CD8-positive, alpha-beta memory T cell (primary cell): ENCODE measurements at regions not wholly inside any gene's neighbourhood (a gene's known extent, or its start where the extent isn't known, plus 50 kb on each side); places are given as distances from the start of the nearest gene placed in this dataset.
"Not testable (repeated sequence)": the region's sequence is repeated elsewhere in the genome, so short reads cannot be mapped to it uniquely, and the experiment has no call there.

Source experiments
- CTCF ChIA-PET: fragments of 350-600 bp; sonication (Branson Sonifier 250); formaldehyde crosslinking; loops from one replicate; lab custom pipeline; 2021; ENCODE audit warnings: antibody characterized with exemption; lab: Charles Lee
- POLR2A ChIA-PET: fragments of 350-600 bp; sonication (Branson Sonifier 250); formaldehyde crosslinking; loops from one replicate; lab custom pipeline; 2021; ENCODE audit warnings: antibody characterized with exemption; lab: Charles Lee
- DNase-seq, 5 donors: peaks; one replicate each; pipeline versions ENCODE4 v3.0.0 to v3.0.0-alpha.2; 2020 to 2022; ENCODE audit warnings: mixed read lengths in 1 of 5
- H3K27ac ChIP-seq: one replicate; pipeline ENCODE4 v1.7.0; 2013; ENCODE audit warnings: low read depth, mild to moderate bottlenecking, low read length, moderate library complexity
- H3K27me3 ChIP-seq: 2 replicates; pipeline ENCODE4 v1.7.0; 2013; ENCODE audit warnings: low read length, mild to moderate bottlenecking; ENCODE audit not compliant: insufficient read depth, poor library complexity, severe bottlenecking
- H3K36me3 ChIP-seq: 2 replicates; pipeline ENCODE4 v1.7.0; 2013; ENCODE audit warnings: mild to moderate bottlenecking, low read length, moderate library complexity; ENCODE audit not compliant: insufficient read depth
- H3K4me1 ChIP-seq: 2 replicates; pipeline ENCODE4 v1.7.0; 2013; ENCODE audit warnings: mild to moderate bottlenecking, low read length, moderate library complexity; ENCODE audit not compliant: insufficient read depth
- H3K4me3 ChIP-seq: 2 replicates; pipeline ENCODE4 v1.7.0; 2013; ENCODE audit warnings: mild to moderate bottlenecking, low read length
- H3K9me3 ChIP-seq: 2 replicates; pipeline ENCODE4 v1.7.0; 2013; ENCODE audit warnings: mild to moderate bottlenecking, low read length
- H3K27ac Mint-ChIP-seq, 8 donors: one replicate each; pipeline ENCODE4 v1.8.0; 2020 to 2021; ENCODE audit warnings: mixed read lengths in 8 of 8, mild to moderate bottlenecking in 6 of 8, inconsistent platforms in 3 of 8, moderate library complexity in 3 of 8
- H3K27me3 Mint-ChIP-seq, 2 donors: one replicate each; pipeline ENCODE4 v1.8.0; 2020 to 2021; ENCODE audit warnings: mixed read lengths in 2 of 2, mild to moderate bottlenecking in 1 of 2, moderate library complexity in 1 of 2
- H3K36me3 Mint-ChIP-seq, 3 donors: one replicate each; pipeline ENCODE4 v1.8.0; 2020 to 2021; ENCODE audit warnings: mixed read lengths in 3 of 3, inconsistent platforms in 1 of 3, mild to moderate bottlenecking in 1 of 3
- H3K4me1 Mint-ChIP-seq, 3 donors: one replicate each; pipeline ENCODE4 v1.8.0; 2020 to 2021; ENCODE audit warnings: mixed read lengths in 3 of 3, inconsistent platforms in 1 of 3, mild to moderate bottlenecking in 1 of 3
- H3K4me3 Mint-ChIP-seq, 7 donors: one replicate each; pipeline ENCODE4 v1.8.0; 2020 to 2021; ENCODE audit warnings: mixed read lengths in 7 of 7, mild to moderate bottlenecking in 6 of 7, moderate library complexity in 4 of 7, inconsistent platforms in 2 of 7
- H3K9me3 Mint-ChIP-seq, 5 donors: one replicate each; pipeline ENCODE4 v1.8.0; 2020 to 2022; ENCODE audit warnings: mixed read lengths in 5 of 5, mild to moderate bottlenecking in 3 of 5, moderate library complexity in 2 of 5, inconsistent platforms in 1 of 5

DNA sequence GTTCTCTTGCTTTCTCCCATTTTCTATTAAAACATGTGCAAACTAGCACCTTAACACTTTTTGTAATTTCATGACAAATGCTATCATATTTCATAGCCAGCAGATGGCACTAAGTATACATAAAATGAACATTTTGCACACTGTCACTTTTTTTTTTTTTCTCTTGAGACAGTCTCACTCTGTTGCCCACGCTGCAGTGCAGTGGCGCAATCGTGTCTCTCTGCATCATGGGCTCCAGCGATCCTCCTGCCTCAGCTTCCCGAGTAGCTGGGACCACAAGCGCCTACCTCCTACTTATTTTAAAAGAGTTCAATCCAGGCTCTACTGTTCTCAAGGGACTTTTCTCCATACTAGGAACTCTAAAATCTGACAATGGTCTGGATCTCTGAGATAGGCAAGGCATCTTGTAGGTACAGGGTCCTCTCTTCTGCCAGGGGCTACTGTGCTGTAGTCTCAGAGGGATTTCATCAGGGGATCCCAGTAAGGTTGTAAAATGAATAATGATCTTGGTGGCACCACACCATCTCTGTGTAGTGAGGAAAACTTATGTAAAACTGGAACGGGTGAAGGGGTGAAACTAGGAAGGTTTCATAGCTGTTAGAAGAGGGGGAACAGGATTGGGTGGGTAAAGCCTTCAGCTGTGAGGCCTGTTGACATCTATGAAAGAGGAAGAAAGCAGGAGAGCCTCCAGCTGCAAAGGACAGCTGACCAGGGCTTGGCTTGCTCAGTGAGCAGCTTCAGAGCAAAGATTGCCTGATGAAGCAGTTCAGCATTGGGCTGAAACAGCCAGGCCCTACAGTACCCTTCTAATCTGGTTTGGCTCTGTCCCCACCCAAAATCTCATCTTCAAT, 196.9 kb downstream of the AVL9 start:
- H3K4me1 ChIP-seq, H3K4me3 ChIP-seq, H3K9me3 Mint-ChIP-seq, H3K27ac ChIP-seq, H3K36me3 Mint-ChIP-seq, H3K9me3 ChIP-seq, CTCF ChIA-PET, H3K27me3 ChIP-seq, POLR2A ChIA-PET, H3K36me3 ChIP-seq: not testable (repeated sequence)
- Mint-ChIP-seq H3K4me1 (peaks cover 2 to 19% (median 10%) of the 10 kb centered on the region in 3 donors), H3K4me3 (peak overlapping the region in 3 of 7 donors; percentile 13 to 62 (median 51)), H3K27ac (peak overlapping the region in 2 of 8 donors; percentile 37 to 68), H3K27me3 (peaks cover 4 to 14% of the 10 kb centered on the region in 2 donors)
- DNase-seq: peak in 1 of 5 donors; percentile 18

DNA sequence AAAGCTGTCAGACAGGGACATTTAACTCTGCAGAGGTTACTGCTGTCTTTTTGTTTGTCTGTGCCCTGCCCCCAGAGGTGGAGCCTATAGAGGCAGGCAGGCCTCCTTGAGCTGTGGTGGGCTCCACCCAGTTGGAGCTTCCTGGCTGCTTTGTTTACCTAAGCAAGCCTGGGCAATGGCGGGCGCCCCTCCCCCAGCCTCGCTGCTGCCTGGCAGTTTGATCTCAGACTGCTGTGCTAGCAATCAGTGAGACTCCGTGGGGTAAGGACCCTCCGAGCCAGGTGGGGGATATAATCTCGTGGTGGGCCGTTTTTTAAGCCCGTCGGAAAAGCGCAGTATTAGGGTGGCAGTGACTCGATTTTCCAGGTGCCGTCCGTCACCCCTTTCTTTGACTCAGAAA, 192.8 kb downstream of the AVL9 start:
- H3K27ac Mint-ChIP-seq, H3K36me3 Mint-ChIP-seq, H3K4me3 Mint-ChIP-seq, H3K9me3 Mint-ChIP-seq, H3K36me3 ChIP-seq, DNase-seq, H3K27ac ChIP-seq, H3K9me3 ChIP-seq, CTCF ChIA-PET, H3K4me1 ChIP-seq, POLR2A ChIA-PET, H3K27me3 ChIP-seq, H3K4me3 ChIP-seq: not testable (repeated sequence)
- peaks cover 2 to 19% (median 10%) of the 10 kb centered on the region in 3 donors for H3K4me1 Mint-ChIP-seq
- H3K27me3 Mint-ChIP-seq: peaks cover 4 to 14% of the 10 kb centered on the region in 2 donors

DNA sequence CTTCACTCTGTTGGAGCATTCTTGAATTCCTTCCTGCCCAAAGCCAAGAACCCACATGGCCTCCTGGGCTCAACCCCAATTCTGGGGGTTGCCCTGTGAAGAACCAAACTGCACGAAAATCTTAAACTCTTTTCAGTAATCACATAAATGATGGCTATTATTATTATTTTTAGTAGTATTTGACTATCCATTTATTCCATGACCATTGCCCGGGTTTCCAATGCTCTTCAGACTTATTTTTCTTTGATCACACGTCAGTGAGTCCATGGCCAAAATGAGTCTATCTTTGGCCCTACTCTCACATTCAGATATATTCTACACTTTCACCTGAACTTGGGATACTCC, 185.9 kb downstream of the AVL9 start:
- no peak for DNase-seq
- H3K4me1 ChIP-seq: no peaks in the 10 kb centered on the region
- H3K9me3 Mint-ChIP-seq: peaks cover 0 to 2% (median 0%) of the 10 kb centered on the region in 5 donors
- no peak overlapping the region for H3K27ac ChIP-seq
- no peak overlapping the region for H3K27ac Mint-ChIP-seq
- no peaks in the 10 kb centered on the region for H3K27me3 ChIP-seq
- H3K9me3 ChIP-seq: no peaks in the 10 kb centered on the region
- H3K4me1 Mint-ChIP-seq: no peaks in the 10 kb centered on the region
- peaks cover 0 to 2% (median 0%) of the 10 kb centered on the region in 3 donors for H3K36me3 Mint-ChIP-seq
- peaks cover 3 to 7% of the 10 kb centered on the region in 2 donors for H3K27me3 Mint-ChIP-seq
- POLR2A ChIA-PET: no interaction called here
- H3K4me3 Mint-ChIP-seq: no peak overlapping the region
- no peaks in the 10 kb centered on the region for H3K36me3 ChIP-seq
- CTCF ChIA-PET: no interaction called here
- no peak overlapping the region for H3K4me3 ChIP-seq

DNA sequence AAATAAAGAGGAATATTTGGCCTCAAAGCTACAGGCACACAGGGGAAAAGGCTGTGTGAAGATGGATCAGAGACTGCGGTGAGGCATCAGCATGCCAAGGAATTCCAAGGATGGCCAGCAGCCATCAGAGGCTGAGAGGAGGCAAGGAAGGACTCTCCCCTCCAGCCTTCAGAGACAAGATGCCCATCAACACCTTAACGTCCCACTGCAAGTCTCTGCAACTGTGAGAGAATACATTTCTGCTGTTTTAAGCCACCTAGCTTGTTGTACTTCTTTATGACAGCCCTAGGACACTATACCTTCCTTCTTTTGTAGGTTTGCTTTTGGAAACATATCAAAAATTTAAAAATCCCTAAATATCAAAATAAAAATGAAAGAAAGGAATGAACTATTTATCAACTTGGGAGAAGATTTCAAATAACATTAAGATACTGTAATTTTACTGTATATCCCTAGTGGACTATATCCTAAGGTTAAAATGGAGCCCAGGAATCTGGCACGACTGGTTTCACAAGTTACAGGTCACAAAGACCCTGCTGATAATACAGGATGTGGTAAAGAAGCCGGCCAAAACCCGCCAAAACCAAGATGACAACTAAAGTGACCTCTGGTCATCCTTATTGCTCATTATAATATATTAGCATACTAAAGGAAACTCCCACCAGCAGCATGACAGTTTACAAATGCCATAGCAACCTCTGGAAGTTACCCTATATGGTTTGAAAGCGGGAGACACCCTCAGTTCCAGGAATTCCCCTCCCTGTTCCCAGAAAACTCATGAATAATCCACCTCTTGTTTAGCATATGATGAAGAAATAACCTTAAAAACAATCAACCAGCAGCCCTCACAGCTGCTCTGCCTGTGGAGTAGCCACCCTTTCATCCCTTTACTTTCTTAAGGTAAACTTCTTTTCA, 185.2 kb downstream of the AVL9 start:
- POLR2A ChIA-PET: no interaction called here
- no peaks in the 10 kb centered on the region for H3K36me3 ChIP-seq
- Mint-ChIP-seq H3K4me3 (no peak overlapping the region), H3K36me3 (peaks cover 0 to 6% (median 0%) of the 10 kb centered on the region in 3 donors), H3K9me3 (no peaks in the 10 kb centered on the region), H3K27ac (no peak overlapping the region), H3K27me3 (peaks cover 3 to 9% of the 10 kb centered on the region in 2 donors), H3K4me1 (no peaks in the 10 kb centered on the region)
- H3K27ac ChIP-seq: peak overlapping the region; percentile 35
- DNase-seq: no peak
- H3K4me3 ChIP-seq: no peak overlapping the region
- CTCF ChIA-PET: no interaction called here
- H3K27me3 ChIP-seq: no peaks in the 10 kb centered on the region
- H3K9me3 ChIP-seq: no peaks in the 10 kb centered on the region
- H3K4me1 ChIP-seq: no peaks in the 10 kb centered on the region

DNA sequence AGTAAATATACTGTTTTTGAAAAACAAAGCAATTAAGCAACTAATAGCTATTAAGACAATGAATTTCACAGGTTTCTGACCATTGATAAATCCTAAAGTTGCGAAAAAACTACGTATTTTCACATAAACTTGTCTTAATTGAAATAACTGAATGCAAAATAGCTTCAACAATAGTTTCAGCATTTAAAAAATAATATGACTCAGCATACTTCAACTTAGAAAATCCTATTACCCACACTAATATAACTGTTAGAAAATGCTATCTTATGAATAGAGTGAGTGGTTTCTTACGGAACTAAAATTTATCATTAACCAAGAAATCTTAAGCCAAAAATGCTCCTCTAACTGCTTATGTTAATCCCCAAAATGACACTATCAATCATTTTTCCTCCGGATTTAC, 183.9 kb downstream of the AVL9 start:
- Histone ChIP-seq H3K36me3 (no peaks in the 10 kb centered on the region), H3K27ac (no peak overlapping the region), H3K27me3 (no peaks in the 10 kb centered on the region), H3K4me1 (no peaks in the 10 kb centered on the region), H3K9me3 (no peaks in the 10 kb centered on the region), H3K4me3 (no peak overlapping the region)
- DNase-seq: no peak
- no peak overlapping the region for H3K27ac Mint-ChIP-seq
- peaks cover 0 to 6% (median 0%) of the 10 kb centered on the region in 3 donors for H3K36me3 Mint-ChIP-seq
- CTCF ChIA-PET: no interaction called here
- POLR2A ChIA-PET: no interaction called here
- peaks cover 3 to 9% of the 10 kb centered on the region in 2 donors for H3K27me3 Mint-ChIP-seq
- H3K9me3 Mint-ChIP-seq: no peaks in the 10 kb centered on the region
- H3K4me1 Mint-ChIP-seq: no peaks in the 10 kb centered on the region
- H3K4me3 Mint-ChIP-seq: no peak overlapping the region

DNA sequence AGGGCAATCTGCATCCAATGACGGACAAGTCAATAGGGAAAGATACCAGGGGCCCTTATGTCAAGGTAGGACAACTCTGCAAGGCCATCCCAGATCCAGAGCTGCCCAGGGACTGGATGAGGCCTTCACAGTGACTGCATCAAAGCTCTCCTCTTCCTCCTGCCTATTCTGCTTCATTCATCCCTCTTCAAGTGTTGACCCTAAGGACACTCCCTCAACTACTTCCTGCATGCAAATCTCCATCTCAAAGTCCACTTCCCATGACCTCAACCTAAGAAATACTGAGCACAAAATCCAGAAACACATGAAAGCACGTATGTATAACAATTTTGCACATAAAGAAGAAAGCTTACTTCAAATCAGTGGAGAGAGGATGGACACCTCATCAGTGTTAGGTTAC, 182.3 kb downstream of the AVL9 start:
- CTCF ChIA-PET: no interaction called here
- Histone ChIP-seq H3K9me3 (no peaks in the 10 kb centered on the region), H3K4me1 (no peaks in the 10 kb centered on the region), H3K36me3 (no peaks in the 10 kb centered on the region), H3K27ac (no peak overlapping the region), H3K4me3 (no peak overlapping the region), H3K27me3 (no peaks in the 10 kb centered on the region)
- Mint-ChIP-seq H3K4me1 (no peaks in the 10 kb centered on the region), H3K27me3 (peaks cover 3 to 9% of the 10 kb centered on the region in 2 donors), H3K4me3 (no peak overlapping the region), H3K36me3 (peaks cover 0 to 6% (median 0%) of the 10 kb centered on the region in 3 donors), H3K27ac (no peak overlapping the region), H3K9me3 (no peaks in the 10 kb centered on the region)
- DNase-seq: no peak
- POLR2A ChIA-PET: no interaction called here

DNA sequence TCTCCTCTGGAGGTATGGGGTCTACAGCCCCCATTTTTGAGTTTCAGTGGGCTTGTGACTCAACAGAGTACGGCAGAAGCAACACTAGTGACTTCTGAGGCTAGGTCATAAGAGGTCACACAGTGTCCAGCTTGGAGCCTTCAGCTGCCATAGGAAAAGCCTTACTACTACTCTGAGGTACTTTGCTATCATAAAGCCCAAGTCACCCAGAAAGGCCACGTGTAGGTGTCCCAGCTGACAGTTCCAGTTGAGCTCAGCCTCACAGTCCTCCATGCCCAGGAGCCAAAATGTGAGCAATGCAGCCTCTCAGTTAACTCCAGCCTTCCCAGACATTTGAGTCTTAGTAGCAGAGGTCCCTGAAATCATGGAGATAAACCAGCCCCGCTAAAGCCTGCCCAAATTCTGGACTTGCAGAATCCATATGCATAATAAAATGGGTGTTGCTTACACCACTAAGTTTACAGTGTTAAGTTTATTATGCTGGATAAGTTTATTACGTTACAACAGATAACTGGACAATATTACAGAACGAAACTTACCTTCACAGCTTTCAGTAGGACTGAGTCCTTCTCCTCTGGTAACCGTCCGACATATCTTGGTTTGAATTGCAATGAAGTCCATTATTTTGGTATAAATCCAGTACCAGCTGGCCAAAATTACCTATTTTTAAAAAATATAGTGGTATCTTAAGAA, 181.1 kb downstream of the AVL9 start:
- Mint-ChIP-seq H3K27me3 (peaks cover 3 to 6% of the 10 kb centered on the region in 2 donors), H3K4me3 (no peak overlapping the region), H3K9me3 (no peaks in the 10 kb centered on the region), H3K4me1 (no peaks in the 10 kb centered on the region), H3K36me3 (peaks cover 0 to 6% (median 0%) of the 10 kb centered on the region in 3 donors), H3K27ac (no peak overlapping the region)
- POLR2A ChIA-PET: no interaction called here
- no peaks in the 10 kb centered on the region for H3K4me1 ChIP-seq
- no peaks in the 10 kb centered on the region for H3K27me3 ChIP-seq
- H3K27ac ChIP-seq: no peak overlapping the region
- H3K36me3 ChIP-seq: no peaks in the 10 kb centered on the region
- H3K4me3 ChIP-seq: no peak overlapping the region
- DNase-seq: no peak
- CTCF ChIA-PET: no interaction called here
- H3K9me3 ChIP-seq: no peaks in the 10 kb centered on the region
